Heart left ventricle (tissue), 16 donors: ENCODE measurements at regions not wholly inside any gene's neighbourhood (a gene's known extent, or its start where the extent isn't known, plus 50 kb on each side); places are given as distances from the start of the nearest gene placed in this dataset.
A peak's percentile ranks its signal among the peaks of the same experiment; 100 is the strongest.

Experiments
- ATAC-seq, 4 donors: fragments of 200-7000 bp; cut with Tn5 transposase; one replicate each; pipeline ENCODE4 v1.9.1; 2020 to 2022; ENCODE audit warnings: moderate library complexity in 4 of 4, mild to moderate bottlenecking in 3 of 4, moderate number of reproducible peaks in 1 of 4
- DNase-seq, 5 donors: peaks; one replicate each; pipeline ENCODE4 v3.0.0-alpha.2; 2020
- H3K27ac ChIP-seq, 12 donors: fragments of 200-600 bp; sonication (generic) in 4 of 12; one replicate each; pipeline versions ENCODE4 v1.5.0 to v1.8.0; 2016 to 2022; ENCODE audit warnings: mild to moderate bottlenecking in 2 of 12
- H3K27me3 ChIP-seq, 9 donors: fragments of 200-600 bp; sonication (generic) in 2 of 9; one replicate each; pipeline versions ENCODE4 v1.5.1 to v1.8.0; 2016 to 2022; ENCODE audit warnings: mild to moderate bottlenecking in 3 of 9
- H3K36me3 ChIP-seq, 9 donors: fragments of 200-600 bp; sonication (generic) in 2 of 9; one replicate each; pipeline versions ENCODE4 v1.5.0 to v1.8.0; 2018 to 2022; ENCODE audit warnings: mild to moderate bottlenecking in 2 of 9
- H3K4me1 ChIP-seq, 12 donors: fragments of 200-600 bp; sonication (generic) in 4 of 12; one replicate each; pipeline versions ENCODE4 v1.5.0 to v1.8.0; 2016 to 2022; ENCODE audit warnings: mild to moderate bottlenecking in 3 of 12
- H3K4me3 ChIP-seq, 12 donors: fragments of 200-600 bp; sonication (generic) in 4 of 12; one replicate each; pipeline versions ENCODE4 v1.5.0 to v1.8.0; 2017 to 2022; ENCODE audit warnings: mild to moderate bottlenecking in 9 of 12, moderate library complexity in 4 of 12
- H3K9me3 ChIP-seq, 12 donors: fragments of 200-600 bp; sonication (generic) in 4 of 12; one replicate each; pipeline versions ENCODE4 v1.5.0 to v1.8.0; 2016 to 2022; ENCODE audit warnings: mild to moderate bottlenecking in 1 of 12
- POLR2A ChIP-seq, 2 donors: fragments of 450-650 bp; IDR thresholded peaks; one replicate each; pipeline ENCODE4 v1.6.1; 2017; ENCODE audit warnings: antibody characterized with exemption in 2 of 2, mild to moderate bottlenecking in 2 of 2, moderate library complexity in 2 of 2
- WGBS, 4 donors: extraction: QIAGEN DNeasy Blood & Tissue Kit in 2 of 4; methylation state at CpG; one replicate each; pipeline versions ENCODE4 v1.1.5 to v1.1.7; 2013 to 2018; 5-methylcytosine and 5-hydroxymethylcytosine counted together
- intact Hi-C, 10 donors: fragments of 100-400 bp; cut with DNase I; formaldehyde crosslinking; loops; one replicate each; pipeline versions ENCODE4 v1.11.1 to v1.14.2; 2022
- TF ChIP-seq, protein P1 (sequence below), 12 donors: fragments of 200-600 bp; sonication (generic) in 4 of 12; IDR thresholded peaks; one replicate each; pipeline versions ENCODE4 v1.5.0 to v1.8.0; 2018 to 2022; ENCODE audit warnings: antibody characterized with exemption in 12 of 12, mild to moderate bottlenecking in 5 of 12
- donor health status: ischemic (EF 13 %, LVEDD 7.1; RV severe dilation, severe dysfunction).
- donor health status: healthy with polysubstance abuse.
- donor health status: DM: no; HTN: yes; CAD: no.
- donor health status: DM: no; HTN: no; CAD: no.
- donor health status: ischemic (EF 25% LVEDD 6.9; RV normal size, moderate dysfunction).
- donor health status: ischemic (EF 25% LVEDD 5.7; RV mildly dilated, moderate dysfunction).
- donor health status: healthy.
- donor health status: DM: yes; HTN: yes; CAD: no.
- donor health status: ischemic (EF 35%, LVEDD 5.7; RV mildly dilated, moderate dysfunction).
- donor health status: nonischemic (EF 11% LVEDD 7.7; RV severe dilation, severe dysfunction).
- donor health status: DM: yes; HTN: yes; CAD: no.
- donor health status: PGD.
- donor health status: ischemic (EF 29% LVEDD 5.4; RV normal size, mild dysfunction).
- donor health status: nonischemic (EF 23%, LVEDD 6.1; RV moderate dilation, normal function).

DNA sequence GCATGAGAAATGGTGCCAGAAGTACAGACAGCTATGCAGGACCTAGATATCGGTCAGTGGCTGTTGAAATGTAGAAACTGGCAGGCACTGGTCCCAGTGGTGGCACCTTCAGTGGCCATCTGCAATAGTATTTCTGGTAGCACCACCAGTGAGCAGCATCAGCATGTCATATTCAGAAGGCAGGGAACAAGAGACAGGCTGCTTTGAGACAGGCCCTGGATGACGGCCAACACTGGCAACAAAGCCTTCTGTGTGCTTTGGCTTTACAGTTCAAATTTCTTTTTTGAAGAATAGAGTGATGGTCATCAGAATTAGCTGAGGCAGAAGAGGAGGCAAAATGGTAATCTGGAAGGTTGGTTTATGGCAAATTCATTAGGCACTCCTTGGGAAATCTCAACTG, 273.4 kb upstream of the SLC16A7 start:
- Histone ChIP-seq H3K36me3 (no peaks in the 10 kb centered on the region), H3K27me3 (no peaks in the 10 kb centered on the region), H3K27ac (no peak overlapping the region), H3K4me1 (no peaks in the 10 kb centered on the region), H3K9me3 (no peaks in the 10 kb centered on the region), H3K4me3 (no peak overlapping the region)
- WGBS, 4 donors = 39 to 52% (median 46%) methylated on average over 2 of the region's 2 CpGs
- no peak for ATAC-seq
- DNase-seq = peak in 2 of 5 donors; percentile 6 to 19
- intact Hi-C loops = no loop called here
- TF ChIP-seq POLR2A (IDR thresholded peaks at IDR 0.05) = no peak
- TF ChIP-seq, protein P1, sequence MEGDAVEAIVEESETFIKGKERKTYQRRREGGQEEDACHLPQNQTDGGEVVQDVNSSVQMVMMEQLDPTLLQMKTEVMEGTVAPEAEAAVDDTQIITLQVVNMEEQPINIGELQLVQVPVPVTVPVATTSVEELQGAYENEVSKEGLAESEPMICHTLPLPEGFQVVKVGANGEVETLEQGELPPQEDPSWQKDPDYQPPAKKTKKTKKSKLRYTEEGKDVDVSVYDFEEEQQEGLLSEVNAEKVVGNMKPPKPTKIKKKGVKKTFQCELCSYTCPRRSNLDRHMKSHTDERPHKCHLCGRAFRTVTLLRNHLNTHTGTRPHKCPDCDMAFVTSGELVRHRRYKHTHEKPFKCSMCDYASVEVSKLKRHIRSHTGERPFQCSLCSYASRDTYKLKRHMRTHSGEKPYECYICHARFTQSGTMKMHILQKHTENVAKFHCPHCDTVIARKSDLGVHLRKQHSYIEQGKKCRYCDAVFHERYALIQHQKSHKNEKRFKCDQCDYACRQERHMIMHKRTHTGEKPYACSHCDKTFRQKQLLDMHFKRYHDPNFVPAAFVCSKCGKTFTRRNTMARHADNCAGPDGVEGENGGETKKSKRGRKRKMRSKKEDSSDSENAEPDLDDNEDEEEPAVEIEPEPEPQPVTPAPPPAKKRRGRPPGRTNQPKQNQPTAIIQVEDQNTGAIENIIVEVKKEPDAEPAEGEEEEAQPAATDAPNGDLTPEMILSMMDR (IDR thresholded peaks at IDR 0.05) = no peak

DNA sequence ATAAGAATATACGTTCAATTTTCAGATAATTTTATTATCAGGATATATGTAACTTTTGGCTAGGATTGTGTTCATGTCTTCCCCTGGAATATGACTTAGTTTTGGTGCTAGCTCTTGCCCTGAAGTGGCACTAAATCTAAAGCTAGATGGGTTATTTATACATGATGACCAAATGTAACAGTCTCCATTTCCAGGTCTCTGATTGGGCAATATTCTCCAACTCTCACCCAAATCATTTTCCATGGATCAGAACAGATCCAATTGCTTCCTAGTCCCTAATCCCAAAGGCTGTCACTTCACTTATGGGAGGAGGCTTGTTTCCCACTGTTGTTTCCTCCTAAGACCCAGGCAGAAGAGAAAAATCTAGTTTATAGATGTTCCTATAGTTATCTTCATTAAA, 274.6 kb upstream of the SLC16A7 start:
- TF ChIP-seq, protein P1 (IDR thresholded peaks at IDR 0.05) = no peak
- no peak for TF ChIP-seq POLR2A (IDR thresholded peaks at IDR 0.05)
- intact Hi-C loops = no loop called here
- Histone ChIP-seq H3K27ac (no peak overlapping the region), H3K27me3 (no peaks in the 10 kb centered on the region), H3K36me3 (no peaks in the 10 kb centered on the region), H3K4me1 (no peaks in the 10 kb centered on the region), H3K4me3 (no peak overlapping the region), H3K9me3 (no peaks in the 10 kb centered on the region)
- WGBS, 4 donors = 81 to 95% (median 86%) methylated on average over 1 of the region's 1 CpG
- ATAC-seq (no peak), DNase-seq (no peak)

DNA sequence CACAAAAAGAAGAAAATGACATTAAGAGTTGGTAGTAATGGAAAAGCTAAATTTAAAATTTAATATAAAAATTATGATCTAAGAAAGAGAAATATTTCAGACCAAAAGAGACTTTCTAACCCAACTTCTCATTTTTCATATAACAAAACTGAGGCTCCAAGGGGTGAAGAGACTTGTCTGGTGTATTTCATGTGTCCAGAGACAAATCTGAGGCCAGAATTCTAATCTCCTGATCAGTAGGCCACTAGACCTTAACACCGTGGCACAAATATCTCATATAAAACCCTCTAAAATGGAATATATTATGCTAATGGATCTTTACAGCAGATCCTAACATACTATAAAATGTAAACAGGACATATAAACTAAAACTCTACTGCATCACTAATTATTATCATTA, 275.7 kb upstream of the SLC16A7 start:
- no peak overlapping the region for H3K4me3 ChIP-seq
- TF ChIP-seq, protein P1 (IDR thresholded peaks at IDR 0.05) = no peak
- TF ChIP-seq POLR2A (IDR thresholded peaks at IDR 0.05) = no peak
- no peaks in the 10 kb centered on the region for H3K9me3 ChIP-seq
- no peak overlapping the region for H3K27ac ChIP-seq
- no peaks in the 10 kb centered on the region for H3K4me1 ChIP-seq
- 73 to 95% (median 88%) methylated on average over 1 of the region's 1 CpG for WGBS, 4 donors
- DNase-seq (no peak), ATAC-seq (no peak)
- no peaks in the 10 kb centered on the region for H3K27me3 ChIP-seq
- H3K36me3 ChIP-seq = no peaks in the 10 kb centered on the region
- intact Hi-C loops = no loop called here

DNA sequence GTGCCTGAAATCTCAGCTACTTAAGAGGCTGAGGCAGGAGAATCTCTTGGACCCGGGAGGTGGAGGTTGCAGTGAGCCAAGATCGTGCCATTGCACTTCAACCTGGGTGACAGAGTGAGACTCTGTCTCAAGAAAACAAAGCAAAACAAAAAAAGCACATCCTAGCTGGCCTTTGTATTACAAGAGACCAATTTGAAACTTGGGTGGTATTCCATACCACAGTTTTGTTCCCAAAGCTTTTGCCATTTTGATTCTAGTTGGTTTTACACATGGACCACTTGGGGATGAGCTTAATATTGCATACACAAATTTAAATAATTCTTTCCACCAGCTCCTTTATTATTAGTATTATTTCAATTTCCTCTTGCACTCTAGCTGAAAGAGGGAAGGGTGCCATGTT, 276.9 kb upstream of the SLC16A7 start:
- Histone ChIP-seq H3K36me3 (no peaks in the 10 kb centered on the region), H3K4me3 (no peak overlapping the region), H3K27ac (no peak overlapping the region), H3K4me1 (no peaks in the 10 kb centered on the region), H3K27me3 (no peaks in the 10 kb centered on the region), H3K9me3 (no peaks in the 10 kb centered on the region)
- intact Hi-C loops = no loop called here
- WGBS, 4 donors = 77 to 97% (median 90%) methylated on average over 2 of the region's 2 CpGs
- DNase-seq (no peak), ATAC-seq (no peak)
- no peak for TF ChIP-seq POLR2A (IDR thresholded peaks at IDR 0.05)
- TF ChIP-seq, protein P1 (IDR thresholded peaks at IDR 0.05) = no peak
